ENCODE measurements at regions not wholly inside any gene's neighbourhood (a gene's known extent, or its start where the extent isn't known, plus 50 kb on each side); places are given as distances from the start of the nearest gene placed in this dataset.

DNA sequence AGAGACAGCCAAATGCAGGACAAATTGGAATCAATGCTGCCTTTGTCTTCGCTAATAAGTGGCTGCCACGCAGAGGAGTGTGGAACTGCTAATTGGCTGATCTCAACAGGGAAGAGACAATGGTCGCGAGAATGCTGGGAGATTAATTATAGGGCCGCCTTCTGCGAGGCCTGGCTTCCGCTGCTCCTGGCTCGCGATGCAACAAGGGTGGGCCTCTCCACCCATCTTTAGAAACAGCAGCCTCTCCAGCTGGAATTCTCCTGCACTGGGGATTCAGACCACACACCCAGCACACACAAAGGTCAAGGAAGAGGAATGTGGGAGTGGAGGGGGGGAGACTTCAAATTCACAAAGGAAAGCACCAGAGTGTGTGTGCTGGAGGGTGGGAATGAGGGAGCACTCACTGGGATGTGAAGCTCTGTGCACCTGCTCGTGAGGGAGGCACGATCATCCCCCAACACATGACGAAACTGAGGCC lies 200.7 kb upstream of the GRIK3 start:
- TF ChIP-seq, protein P1, sequence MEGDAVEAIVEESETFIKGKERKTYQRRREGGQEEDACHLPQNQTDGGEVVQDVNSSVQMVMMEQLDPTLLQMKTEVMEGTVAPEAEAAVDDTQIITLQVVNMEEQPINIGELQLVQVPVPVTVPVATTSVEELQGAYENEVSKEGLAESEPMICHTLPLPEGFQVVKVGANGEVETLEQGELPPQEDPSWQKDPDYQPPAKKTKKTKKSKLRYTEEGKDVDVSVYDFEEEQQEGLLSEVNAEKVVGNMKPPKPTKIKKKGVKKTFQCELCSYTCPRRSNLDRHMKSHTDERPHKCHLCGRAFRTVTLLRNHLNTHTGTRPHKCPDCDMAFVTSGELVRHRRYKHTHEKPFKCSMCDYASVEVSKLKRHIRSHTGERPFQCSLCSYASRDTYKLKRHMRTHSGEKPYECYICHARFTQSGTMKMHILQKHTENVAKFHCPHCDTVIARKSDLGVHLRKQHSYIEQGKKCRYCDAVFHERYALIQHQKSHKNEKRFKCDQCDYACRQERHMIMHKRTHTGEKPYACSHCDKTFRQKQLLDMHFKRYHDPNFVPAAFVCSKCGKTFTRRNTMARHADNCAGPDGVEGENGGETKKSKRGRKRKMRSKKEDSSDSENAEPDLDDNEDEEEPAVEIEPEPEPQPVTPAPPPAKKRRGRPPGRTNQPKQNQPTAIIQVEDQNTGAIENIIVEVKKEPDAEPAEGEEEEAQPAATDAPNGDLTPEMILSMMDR (IDR thresholded peaks at IDR 0.05; ENCODE audit: extremely low read depth in 1 of 2, insufficient read depth in 1 of 2, low read depth in 1 of 2, low read length in 2 of 2), result no peak
- TF ChIP-seq POLR2A (IDR thresholded peaks at IDR 0.05; ENCODE audit: low read depth, low read length), result no peak
- no peak for TF ChIP-seq EZH2 (IDR thresholded peaks at IDR 0.05; ENCODE audit: borderline replicate concordance, low read depth, low read length, severe bottlenecking)

Data from endothelial cell of umbilical vein (primary cell).